ENCODE measurements at regions not wholly inside any gene's neighbourhood (a gene's known extent, or its start where the extent isn't known, plus 50 kb on each side); places are given as distances from the start of the nearest gene placed in this dataset.

GRCh38 chr16:66156538-66156937 lies 210.0 kb upstream of the CDH5 start (continued):
- TF ChIP-seq SIN3A (conservative IDR thresholded peaks at IDR 0.05 in 1 of 2, IDR thresholded peaks at IDR 0.05 in 1 of 2; ENCODE audit: low read depth in 1 of 2, low read length in 2 of 2) (no peak), SRF (IDR thresholded peaks at IDR 0.05; ENCODE audit: low read depth, low read length) (no peak), TAF1 (IDR thresholded peaks at IDR 0.05; ENCODE audit: low read depth, low read length) (no peak), RAD21 (IDR thresholded peaks at IDR 0.05 in 1 of 2, conservative IDR thresholded peaks at IDR 0.05 in 1 of 2; ENCODE audit: low read depth in 2 of 2, low read length in 2 of 2) (no peak), EZH2 (IDR thresholded peaks at IDR 0.05; ENCODE audit: low read depth, low read length, severe bottlenecking) (no peak), EP300 (IDR thresholded peaks at IDR 0.05; ENCODE audit: borderline replicate concordance in 1 of 2, low read depth in 2 of 2, low read length in 2 of 2) (no peak), FOSL1 (IDR thresholded peaks at IDR 0.05; ENCODE audit: insufficient read depth, low read depth, low read length) (no peak)

All from H1 (cell line).